H1 (cell line): ENCODE measurements at regions not wholly inside any gene's neighbourhood (a gene's known extent, or its start where the extent isn't known, plus 50 kb on each side); places are given as distances from the start of the nearest gene placed in this dataset.

Experiments used
- CTCF ChIA-PET: fragments of 300-600 bp; sonication (Branson Sonifier 250); formaldehyde crosslinking; loops from one replicate; lab custom pipeline; 2021; ENCODE audit not compliant: partially characterized antibody; lab: Charles Lee
- POLR2A ChIA-PET: fragments of 300-600 bp; sonication (Branson Sonifier 250); formaldehyde crosslinking; loops from one replicate; lab custom pipeline; 2021; ENCODE audit warnings: inconsistent platforms; ENCODE audit not compliant: partially characterized antibody; lab: Charles Lee
- DNase-seq, 2 experiments: peaks; one replicate each; pipeline versions ENCODE4 v3.0.0 to v3.0.0-alpha.2; 2010 to 2022; ENCODE audit warnings: low spot score in 2 of 2, low read depth in 1 of 2, mixed read lengths in 1 of 2
- FAIRE-seq: peaks from 2 replicates; lab custom pipeline; 2011; peaks lifted over from hg19 to GRCh38; lab: Jason Lieb, UNC
- H2AFZ ChIP-seq: 2 replicates; pipeline ENCODE4 v1.8.1; 2012; ENCODE audit warnings: low read length, inconsistent platforms
- H2AK5ac ChIP-seq: 2 replicates; pipeline ENCODE4 v1.6.1; 2013; ENCODE audit warnings: low read depth, low read length
- H2BK120ac ChIP-seq: replicated peaks from 2 replicates; pipeline ENCODE3; 2013; ENCODE audit warnings: low read depth, low read length, inconsistent platforms
- H2BK12ac ChIP-seq: 2 replicates; pipeline ENCODE4 v1.6.1; 2013; ENCODE audit warnings: low read depth, low read length
- H2BK15ac ChIP-seq: 2 replicates; pipeline ENCODE4 v1.6.1; 2013; ENCODE audit warnings: low read length
- H2BK20ac ChIP-seq: 2 replicates; pipeline ENCODE4 v1.6.1; 2013; ENCODE audit warnings: low read length
- H2BK5ac ChIP-seq: 2 replicates; pipeline ENCODE4 v1.6.1; 2013; ENCODE audit warnings: low read depth, low read length
- H3K14ac ChIP-seq: 2 replicates; pipeline ENCODE4 v1.6.1; 2013; ENCODE audit warnings: inconsistent platforms; ENCODE audit not compliant: insufficient read length
- H3K18ac ChIP-seq: 2 replicates; pipeline ENCODE4 v1.6.1; 2013; ENCODE audit warnings: low read length; ENCODE audit errors: extremely low read depth
- H3K23ac ChIP-seq: 2 replicates; pipeline ENCODE4 v1.6.1; 2013; ENCODE audit warnings: inconsistent platforms; ENCODE audit not compliant: insufficient read length
- H3K23me2 ChIP-seq: 2 replicates; pipeline ENCODE4 v1.6.1; 2013; ENCODE audit warnings: low read depth, low read length
- H3K27ac ChIP-seq: 2 replicates; pipeline ENCODE4 v1.6.1; 2011; ENCODE audit warnings: low read depth, low read length, inconsistent platforms
- H3K27me3 ChIP-seq, 4 experiments: replicated peaks in 1 of 4; 1 replicate in 1 of 4; 2 replicates in 3 of 4; pipeline versions ENCODE4 v1.6.1 to v1.8.1; 2011 to 2013; ENCODE audit warnings: low read length in 3 of 4, mild to moderate bottlenecking in 3 of 4, inconsistent platforms in 2 of 4, mixed read lengths in 2 of 4, moderate library complexity in 1 of 4; ENCODE audit not compliant: control insufficient read depth in 3 of 4, insufficient read depth in 3 of 4; ENCODE audit errors: extremely low read depth in 1 of 4
- H3K36me3 ChIP-seq, 4 experiments: 2 replicates each; pipeline versions ENCODE4 v1.6.1 to v1.8.1; 2011 to 2013; ENCODE audit warnings: mild to moderate bottlenecking in 4 of 4, low read length in 3 of 4, moderate library complexity in 2 of 4, control low read depth in 1 of 4, inconsistent platforms in 1 of 4; ENCODE audit not compliant: insufficient read depth in 4 of 4, control insufficient read depth in 2 of 4
- H3K4ac ChIP-seq: replicated peaks from 2 replicates; pipeline ENCODE3; 2013; ENCODE audit warnings: low read length, low read depth, mixed read lengths, inconsistent platforms; ENCODE audit not compliant: insufficient read length
- H3K4me1 ChIP-seq, 4 experiments: replicated peaks in 1 of 4; 1 replicate in 1 of 4; 2 replicates in 3 of 4; pipeline versions ENCODE4 v1.6.1 to v1.8.1; 2011 to 2013; ENCODE audit warnings: low read length in 3 of 4, inconsistent platforms in 2 of 4, mixed read lengths in 1 of 4; ENCODE audit not compliant: insufficient read depth in 4 of 4, control insufficient read depth in 3 of 4
- H3K4me2 ChIP-seq, 2 experiments: 2 replicates each; pipeline versions ENCODE4 v1.6.1 to v1.8.1; 2011 to 2013; ENCODE audit warnings: low read depth in 2 of 2, low read length in 2 of 2, control low read depth in 1 of 2, inconsistent platforms in 1 of 2, mild to moderate bottlenecking in 1 of 2; ENCODE audit not compliant: insufficient read depth in 1 of 2
- H3K4me3 ChIP-seq, 4 experiments: fragments of 200-600, 300-600 bp in 1 of 4; sonication (generic), shearing (Covaris generic), sonication (Bioruptor Twin) in 1 of 4; 2 replicates each; pipeline versions ENCODE4 v1.5.1 to v1.8.1; 2011 to 2016; ENCODE audit warnings: low read length in 4 of 4, low read depth in 3 of 4, control low read depth in 2 of 4, inconsistent platforms in 2 of 4, mild to moderate bottlenecking in 2 of 4, mixed read lengths in 1 of 4, moderate library complexity in 1 of 4; ENCODE audit not compliant: insufficient read depth in 2 of 4; ENCODE audit errors: extremely low read depth in 1 of 4
- H3K56ac ChIP-seq: replicated peaks from 2 replicates; pipeline ENCODE3; 2013; ENCODE audit warnings: low read depth, mild to moderate bottlenecking, mixed read lengths, low read length, inconsistent platforms; ENCODE audit not compliant: insufficient read length
- H3K79me1 ChIP-seq: 2 replicates; pipeline ENCODE4 v1.6.1; 2013; ENCODE audit warnings: low read depth, low read length, control low read depth
- H3K79me2 ChIP-seq, 2 experiments: 2 replicates each; pipeline versions ENCODE4 v1.6.1 to v1.8.1; 2012 to 2013; ENCODE audit warnings: low read length in 2 of 2, mild to moderate bottlenecking in 2 of 2, inconsistent platforms in 1 of 2; ENCODE audit not compliant: insufficient read depth in 2 of 2, control insufficient read depth in 1 of 2
- H3K9ac ChIP-seq, 4 experiments: replicated peaks in 1 of 4; 1 replicate in 1 of 4; 2 replicates in 3 of 4; pipeline versions ENCODE4 v1.6.1 to v1.8.1; 2011 to 2013; ENCODE audit warnings: low read depth in 3 of 4, low read length in 3 of 4, control low read depth in 2 of 4, mild to moderate bottlenecking in 2 of 4, moderate library complexity in 2 of 4, inconsistent platforms in 1 of 4; ENCODE audit errors: extremely low read depth in 1 of 4
- H3K9me3 ChIP-seq, 2 experiments: 2 replicates each; pipeline versions ENCODE4 v1.6.1 to v1.8.1; 2012 to 2013; ENCODE audit warnings: mild to moderate bottlenecking in 2 of 2, moderate library complexity in 2 of 2, control low read depth in 1 of 2, inconsistent platforms in 1 of 2, low read depth in 1 of 2, low read length in 1 of 2, mixed read lengths in 1 of 2; ENCODE audit not compliant: insufficient read depth in 2 of 2
- H4K20me1 ChIP-seq, 2 experiments: replicated peaks in 1 of 2; 2 replicates each; pipeline versions ENCODE3 to v1.8.1; 2011 to 2013; ENCODE audit warnings: inconsistent platforms in 2 of 2, low read length in 2 of 2, mild to moderate bottlenecking in 1 of 2; ENCODE audit not compliant: insufficient read depth in 2 of 2, control insufficient read depth in 1 of 2
- H4K5ac ChIP-seq: 2 replicates; pipeline ENCODE4 v1.6.1; 2013; ENCODE audit warnings: low read length, low read depth, mixed read lengths, inconsistent platforms; ENCODE audit not compliant: insufficient read length
- H4K8ac ChIP-seq: 2 replicates; pipeline ENCODE4 v1.8.0; 2013; ENCODE audit warnings: mild to moderate bottlenecking, moderate library complexity, low read length, inconsistent platforms; ENCODE audit not compliant: insufficient read depth; ENCODE audit errors: extremely low read depth
- H4K91ac ChIP-seq: replicated peaks from 2 replicates; pipeline ENCODE3; 2013; ENCODE audit warnings: low read length, mixed read lengths, inconsistent platforms; ENCODE audit not compliant: insufficient read length
- JUND ChIP-seq: IDR thresholded peaks from 2 replicates; pipeline ENCODE4 v1.6.1; 2011; ENCODE audit warnings: mild to moderate bottlenecking, improper control_type of control experiment, low read length
- KDM4A ChIP-seq: IDR thresholded peaks from one replicate; pipeline ENCODE4 v1.7.1; 2012; ENCODE audit warnings: low read depth, mild to moderate bottlenecking, moderate library complexity, low read length, inconsistent platforms; ENCODE audit not compliant: severe bottlenecking
- MAFK ChIP-seq: IDR thresholded peaks from 2 replicates; pipeline ENCODE4 v1.6.1; 2012; ENCODE audit warnings: low read depth, mild to moderate bottlenecking, improper control_type of control experiment, low read length
- WGBS, 2 experiments: shearing (Covaris generic) in 1 of 2; methylation state at CpG; one replicate each; pipeline versions ENCODE4 v1.1.6 to v1.1.7; 2013 to 2015; ENCODE audit warnings: low lambda C conversion rate in 2 of 2, mixed read lengths in 2 of 2, inconsistent platforms in 1 of 2, low coverage in 1 of 2, missing lambda C conversion rate in 1 of 2; ENCODE audit not compliant: insufficient replicate concordance in 2 of 2, insufficient coverage in 1 of 2, insufficient read length in 1 of 2; ENCODE audit errors: extremely low coverage in 1 of 2, missing lambda C conversion rate in 1 of 2; 5-methylcytosine and 5-hydroxymethylcytosine counted together

DNA sequence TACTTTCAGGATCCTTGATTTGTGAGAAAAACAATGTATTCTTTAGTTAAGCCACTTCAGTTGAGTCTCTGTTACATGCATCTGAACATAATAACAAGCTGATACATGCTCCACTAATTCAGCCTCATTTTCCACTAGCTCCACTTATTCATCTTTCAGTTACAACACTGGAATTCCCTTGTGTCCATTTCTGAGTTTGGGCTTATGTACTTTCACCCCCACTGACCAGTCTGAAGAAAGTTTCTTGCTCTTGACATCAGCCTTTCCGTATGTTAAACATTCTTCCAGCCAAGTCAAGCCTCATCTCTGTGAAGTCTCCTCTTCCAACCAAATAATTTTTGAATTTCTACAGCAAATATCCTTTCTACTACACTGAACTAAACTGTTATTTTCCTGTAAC lies 592.5 kb upstream of the NOVA1 start:
- Histone ChIP-seq H3K23ac (no peak overlapping the region), H3K27ac (no peak overlapping the region), H3K4me1 (no peaks in the 10 kb centered on the region), H2BK20ac (no peak overlapping the region), H2BK12ac (no peak overlapping the region), H3K9me3 (no peaks in the 10 kb centered on the region), H4K20me1 (no peaks in the 10 kb centered on the region), H3K4me2 (no peak overlapping the region), H2BK120ac (no peak overlapping the region), H3K4me3 (no peak overlapping the region), H4K91ac (no peak overlapping the region), H3K36me3 (no peaks in the 10 kb centered on the region), H3K4ac (no peak overlapping the region), H3K18ac (no peak overlapping the region), H3K9ac (no peak overlapping the region), H2BK15ac (no peak overlapping the region), H2AFZ (no peak overlapping the region), H3K27me3 (no peaks in the 10 kb centered on the region), H2BK5ac (no peak overlapping the region), H3K14ac (no peak overlapping the region), H3K56ac (no peak overlapping the region), H3K79me2 (no peaks in the 10 kb centered on the region), H4K5ac (no peak overlapping the region), H4K8ac (no peak overlapping the region), H3K79me1 (no peaks in the 10 kb centered on the region), H3K23me2 (no peaks in the 10 kb centered on the region), H2AK5ac (no peak overlapping the region)
- FAIRE-seq (no peak), DNase-seq (no peak)
- 100% methylated on average over 1 of the region's 1 CpG; no CpG with 5 or more reads in 1 of the 2 experiments for WGBS, 2 experiments
- CTCF ChIA-PET = no interaction called here
- POLR2A ChIA-PET = no interaction called here
- TF ChIP-seq JUND (no peak), MAFK (no peak), KDM4A (no peak)
